ENCODE measurements at regions not wholly inside any gene's neighbourhood (a gene's known extent, or its start where the extent isn't known, plus 50 kb on each side); places are given as distances from the start of the nearest gene placed in this dataset.

GRCh38 chr20:8964959-8965562 is 103.8 kb upstream of the PLCB4 start:
- H3K36me3 ChIP-seq (ENCODE audit: control insufficient read depth in 2 of 2, insufficient read depth in 1 of 2, low read length in 2 of 2), result no peaks in the 10 kb centered on the region
- CTCF ChIA-PET, result no interaction called here
- no peak overlapping the region for H3K4me3 ChIP-seq (ENCODE audit: low read depth, low read length)
- H3K27ac ChIP-seq (ENCODE audit: extremely low read depth, low read depth, low read length), result no peak overlapping the region
- H3K4me1 ChIP-seq (ENCODE audit: control insufficient read depth, insufficient read depth, low read length), result no peaks in the 10 kb centered on the region
- no peak for TF ChIP-seq ZNF501 (tag by site-specific recombination; IDR thresholded peaks at IDR 0.05)
- no peak for TF ChIP-seq HOXD13 (CRISPR knock-in tag; IDR thresholded peaks at IDR 0.05; ENCODE audit: borderline replicate concordance)
- TF ChIP-seq ZNF707 (tag by site-specific recombination; IDR thresholded peaks at IDR 0.05), result no peak
- TF ChIP-seq GLI2 (tag by site-specific recombination; IDR thresholded peaks at IDR 0.05; ENCODE audit: borderline replicate concordance, low read depth), result no peak
- no peak for TF ChIP-seq ATF2 (tag by site-specific recombination; IDR thresholded peaks at IDR 0.05; ENCODE audit: low read depth)
- TF ChIP-seq KLF17 (tag by site-specific recombination; IDR thresholded peaks at IDR 0.05), result no peak
- TF ChIP-seq GFI1B (tag by site-specific recombination; IDR thresholded peaks at IDR 0.05), result no peak
- no peak for TF ChIP-seq ZBTB6 (tag by site-specific recombination; IDR thresholded peaks at IDR 0.05)
- TF ChIP-seq KLF8 (tag by site-specific recombination; IDR thresholded peaks at IDR 0.05), result no peak
- TF ChIP-seq ZNF704 (tag by site-specific recombination; IDR thresholded peaks at IDR 0.05), result no peak
- TF ChIP-seq ZNF433 (tag by site-specific recombination; IDR thresholded peaks at IDR 0.05; ENCODE audit: low read depth), result no peak
- no peak for TF ChIP-seq ELK4 (IDR thresholded peaks at IDR 0.05; ENCODE audit: borderline replicate concordance, low read depth, low read length)
- no peak for TF ChIP-seq ZBTB1 (tag by site-specific recombination; IDR thresholded peaks at IDR 0.05)
- no peaks in the 10 kb centered on the region for H3K9me3 ChIP-seq (ENCODE audit: control insufficient read depth, insufficient read depth, low read depth, low read length)
- POLR2A ChIA-PET, result no interaction called here

GRCh38 chr20:8967641-8968245 is 101.1 kb upstream of the PLCB4 start:
- H3K27ac ChIP-seq (ENCODE audit: extremely low read depth, low read depth, low read length), result no peak overlapping the region
- H3K9me3 ChIP-seq (ENCODE audit: control insufficient read depth, insufficient read depth, low read depth, low read length), result no peaks in the 10 kb centered on the region
- POLR2A ChIA-PET, result no interaction called here
- H3K4me1 ChIP-seq (ENCODE audit: control insufficient read depth, insufficient read depth, low read length), result no peaks in the 10 kb centered on the region
- CTCF ChIA-PET, result no interaction called here
- no peaks in the 10 kb centered on the region for H3K36me3 ChIP-seq (ENCODE audit: control insufficient read depth in 2 of 2, insufficient read depth in 1 of 2, low read length in 2 of 2)
- H3K4me3 ChIP-seq (ENCODE audit: low read depth, low read length), result no peak overlapping the region
- TF ChIP-seq ZNF140 (tag by site-specific recombination; IDR thresholded peaks at IDR 0.05), result no peak
- TF ChIP-seq KLF9 (tag by site-specific recombination; IDR thresholded peaks at IDR 0.05; ENCODE audit: low read depth), result no peak
- TF ChIP-seq ZNF426 (tag by site-specific recombination; IDR thresholded peaks at IDR 0.05), result no peak
- TF ChIP-seq ZSCAN30 (tag by site-specific recombination; IDR thresholded peaks at IDR 0.05), result no peak
- no peak for TF ChIP-seq ZNF791 (tag by site-specific recombination; IDR thresholded peaks at IDR 0.05)
- no peak for TF ChIP-seq ZNF10 (tag by site-specific recombination; IDR thresholded peaks at IDR 0.05)
- no peak for TF ChIP-seq SETDB1 (IDR thresholded peaks at IDR 0.05; ENCODE audit: insufficient read length, low read length)
- TF ChIP-seq ZNF311 (tag by site-specific recombination; IDR thresholded peaks at IDR 0.05; ENCODE audit: borderline replicate concordance), result no peak
- no peak for TF ChIP-seq GLI4 (tag by site-specific recombination; IDR thresholded peaks at IDR 0.05)
- TF ChIP-seq ZNF529 (tag by site-specific recombination; IDR thresholded peaks at IDR 0.05; ENCODE audit: insufficient replicate concordance), result no peak
- TF ChIP-seq ZBTB11 (tag by site-specific recombination; conservative IDR thresholded peaks at IDR 0.05; ENCODE audit: low read depth), result no peak

Measured in HEK293 (cell line).